ENCODE measurements at regions not wholly inside any gene's neighbourhood (a gene's known extent, or its start where the extent isn't known, plus 50 kb on each side); places are given as distances from the start of the nearest gene placed in this dataset.

DNA sequence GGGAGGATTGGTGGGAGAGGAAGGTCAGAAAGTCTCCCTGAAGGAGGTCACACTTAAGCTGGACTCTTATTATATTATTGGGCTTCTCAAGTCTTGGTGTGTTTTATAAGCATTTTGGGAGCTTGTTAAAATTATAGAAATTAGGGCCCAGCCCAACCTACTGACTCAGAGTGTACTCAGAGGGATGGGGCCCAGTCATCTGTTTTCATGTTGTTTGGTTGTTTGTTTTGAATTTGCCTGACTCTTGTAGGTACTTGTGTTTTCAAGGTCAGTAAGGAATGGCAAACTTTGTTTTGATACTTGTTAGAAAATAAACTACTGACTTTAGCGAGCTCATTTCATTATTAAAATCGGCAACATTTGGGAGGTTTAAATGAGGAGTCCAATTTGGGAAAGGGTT lies 152.0 kb downstream of the INSIG2 start:
- Histone ChIP-seq H3K4me3 (ENCODE audit: low read depth in 1 of 2, low read length in 2 of 2) (no peak overlapping the region), H3K27ac (ENCODE audit: low read depth in 2 of 2, low read length in 1 of 2) (no peak overlapping the region), H3K27me3 (ENCODE audit: control insufficient read depth in 1 of 2, insufficient read depth in 2 of 2, low read length in 2 of 2) (no peaks in the 10 kb centered on the region), H3K9me3 (ENCODE audit: control insufficient read depth in 2 of 2, insufficient read depth in 1 of 2, low read depth in 1 of 2, low read length in 1 of 2) (no peaks in the 10 kb centered on the region), H3K36me3 (ENCODE audit: control insufficient read depth in 2 of 2, insufficient read depth in 2 of 2, low read length in 1 of 2) (no peaks in the 10 kb centered on the region), H3K4me1 (ENCODE audit: control insufficient read depth in 2 of 2, insufficient read depth in 2 of 2, low read length in 1 of 2) (no peaks in the 10 kb centered on the region)
- WGBS, 2 donors = 88 to 93% methylated on average over 2 of the region's 2 CpGs

DNA sequence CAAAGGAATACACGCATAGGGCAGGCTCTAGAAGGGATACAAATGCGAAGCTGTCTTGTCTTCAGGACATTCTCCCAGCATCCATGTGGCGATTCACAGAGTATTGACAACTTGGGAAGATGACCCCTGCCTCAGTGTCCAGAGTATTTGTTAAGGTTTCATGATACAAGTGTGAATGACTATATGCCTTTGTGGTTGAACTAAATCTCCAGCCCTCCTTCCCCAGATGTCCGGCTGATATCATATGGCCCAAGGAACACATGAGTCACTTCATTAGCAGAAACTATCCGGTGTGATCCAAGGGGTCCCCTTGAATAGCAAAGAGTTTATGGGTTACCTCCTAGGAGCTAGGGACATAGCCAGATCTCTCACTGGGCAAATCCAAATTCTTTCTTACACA lies 151.0 kb downstream of the INSIG2 start:
- Histone ChIP-seq H3K9me3 (ENCODE audit: control insufficient read depth in 2 of 2, insufficient read depth in 1 of 2, low read depth in 1 of 2, low read length in 1 of 2) (no peaks in the 10 kb centered on the region), H3K27ac (ENCODE audit: low read depth in 2 of 2, low read length in 1 of 2) (no peak overlapping the region), H3K36me3 (ENCODE audit: control insufficient read depth in 2 of 2, insufficient read depth in 2 of 2, low read length in 1 of 2) (no peaks in the 10 kb centered on the region), H3K4me3 (ENCODE audit: low read depth in 1 of 2, low read length in 2 of 2) (no peak overlapping the region), H3K27me3 (ENCODE audit: control insufficient read depth in 1 of 2, insufficient read depth in 2 of 2, low read length in 2 of 2) (no peaks in the 10 kb centered on the region), H3K4me1 (ENCODE audit: control insufficient read depth in 2 of 2, insufficient read depth in 2 of 2, low read length in 1 of 2) (no peaks in the 10 kb centered on the region)
- WGBS, 2 donors = 91 to 94% methylated on average over 5 of the region's 5 CpGs

DNA sequence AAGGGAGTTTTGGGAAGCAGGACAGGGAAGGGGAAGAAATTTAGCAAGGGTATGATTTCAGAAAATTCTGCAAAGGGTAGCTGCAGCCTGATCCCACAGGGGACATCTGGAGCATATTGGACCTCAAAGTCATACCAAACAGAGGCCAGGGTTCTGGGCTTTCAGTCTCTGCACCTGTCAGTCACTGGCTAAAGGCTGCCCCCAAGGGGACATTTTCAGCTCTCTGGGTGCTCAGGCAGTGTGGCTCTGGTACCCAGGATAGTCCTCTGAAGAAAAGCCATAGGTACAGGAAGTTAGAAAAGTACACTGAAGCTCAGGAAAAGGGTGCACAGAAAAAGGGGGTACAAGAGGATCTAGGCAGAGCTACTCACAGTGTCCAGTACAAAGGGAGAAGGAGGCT lies 149.2 kb downstream of the INSIG2 start:
- H3K4me3 ChIP-seq (ENCODE audit: low read depth in 1 of 2, low read length in 2 of 2) = no peak overlapping the region
- H3K4me1 ChIP-seq (ENCODE audit: control insufficient read depth in 2 of 2, insufficient read depth in 2 of 2, low read length in 1 of 2) = no peaks in the 10 kb centered on the region
- no peaks in the 10 kb centered on the region for H3K36me3 ChIP-seq (ENCODE audit: control insufficient read depth in 2 of 2, insufficient read depth in 2 of 2, low read length in 1 of 2)
- no peaks in the 10 kb centered on the region for H3K9me3 ChIP-seq (ENCODE audit: control insufficient read depth in 2 of 2, insufficient read depth in 1 of 2, low read depth in 1 of 2, low read length in 1 of 2)
- no peak overlapping the region for H3K27ac ChIP-seq (ENCODE audit: low read depth in 2 of 2, low read length in 1 of 2)
- no peaks in the 10 kb centered on the region for H3K27me3 ChIP-seq (ENCODE audit: control insufficient read depth in 1 of 2, insufficient read depth in 2 of 2, low read length in 2 of 2)

DNA sequence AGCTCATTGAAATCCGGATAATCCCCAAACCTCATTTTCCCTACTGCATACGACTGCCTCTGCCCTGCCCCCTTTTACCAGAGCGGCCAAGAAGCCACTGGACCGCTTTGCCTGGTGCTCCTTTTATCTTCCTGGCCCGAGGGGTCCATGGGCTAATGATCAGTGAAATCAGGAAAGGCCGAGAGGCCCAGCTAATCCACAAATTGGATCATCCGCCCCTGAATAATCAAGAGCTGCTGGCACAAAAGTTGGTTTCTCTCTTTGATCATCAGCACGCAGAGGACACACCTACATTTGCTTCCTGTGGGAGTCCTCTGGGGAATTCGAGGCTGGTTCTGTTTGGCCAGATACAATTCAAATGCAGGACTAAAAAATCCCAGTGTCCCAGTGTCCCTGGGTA lies 144.5 kb downstream of the INSIG2 start:
- Histone ChIP-seq H3K27me3 (ENCODE audit: control insufficient read depth in 1 of 2, insufficient read depth in 2 of 2, low read length in 2 of 2) (no peaks in the 10 kb centered on the region), H3K36me3 (ENCODE audit: control insufficient read depth in 2 of 2, insufficient read depth in 2 of 2, low read length in 1 of 2) (no peaks in the 10 kb centered on the region), H3K9me3 (ENCODE audit: control insufficient read depth in 2 of 2, insufficient read depth in 1 of 2, low read depth in 1 of 2, low read length in 1 of 2) (no peaks in the 10 kb centered on the region), H3K4me1 (ENCODE audit: control insufficient read depth in 2 of 2, insufficient read depth in 2 of 2, low read length in 1 of 2) (no peaks in the 10 kb centered on the region), H3K4me3 (ENCODE audit: low read depth in 1 of 2, low read length in 2 of 2) (no peak overlapping the region), H3K27ac (ENCODE audit: low read depth in 2 of 2, low read length in 1 of 2) (no peak overlapping the region)
- 42 to 50% methylated on average over 9 of the region's 9 CpGs for WGBS, 2 donors

DNA sequence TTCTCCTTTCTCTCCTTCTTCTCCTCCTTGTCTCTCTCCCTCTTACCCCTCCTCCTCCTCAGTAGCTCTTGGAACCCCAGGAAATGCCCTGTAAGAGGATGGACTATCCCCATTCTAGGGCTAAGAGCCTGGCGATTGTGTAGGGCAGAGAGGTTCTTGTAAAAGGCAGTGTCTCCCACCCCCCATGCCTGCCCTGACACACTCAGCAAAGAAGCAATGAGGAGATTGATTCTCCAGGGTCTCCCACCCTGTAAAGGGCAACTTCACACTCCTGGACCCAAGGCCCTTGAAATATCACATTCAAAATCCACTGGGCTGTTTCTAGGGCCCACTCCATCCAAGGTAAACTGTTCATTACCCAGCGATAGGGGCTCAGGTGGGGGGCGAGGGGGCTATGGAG lies 144.1 kb downstream of the INSIG2 start:
- H3K36me3 ChIP-seq (ENCODE audit: control insufficient read depth in 2 of 2, insufficient read depth in 2 of 2, low read length in 1 of 2) = no peaks in the 10 kb centered on the region
- no peaks in the 10 kb centered on the region for H3K4me1 ChIP-seq (ENCODE audit: control insufficient read depth in 2 of 2, insufficient read depth in 2 of 2, low read length in 1 of 2)
- no peak overlapping the region for H3K4me3 ChIP-seq (ENCODE audit: low read depth in 1 of 2, low read length in 2 of 2)
- H3K27ac ChIP-seq (ENCODE audit: low read depth in 2 of 2, low read length in 1 of 2) = no peak overlapping the region
- H3K27me3 ChIP-seq (ENCODE audit: control insufficient read depth in 1 of 2, insufficient read depth in 2 of 2, low read length in 2 of 2) = no peaks in the 10 kb centered on the region
- 63 to 74% methylated on average over 3 of the region's 3 CpGs for WGBS, 2 donors
- H3K9me3 ChIP-seq (ENCODE audit: control insufficient read depth in 2 of 2, insufficient read depth in 1 of 2, low read depth in 1 of 2, low read length in 1 of 2) = no peaks in the 10 kb centered on the region

DNA sequence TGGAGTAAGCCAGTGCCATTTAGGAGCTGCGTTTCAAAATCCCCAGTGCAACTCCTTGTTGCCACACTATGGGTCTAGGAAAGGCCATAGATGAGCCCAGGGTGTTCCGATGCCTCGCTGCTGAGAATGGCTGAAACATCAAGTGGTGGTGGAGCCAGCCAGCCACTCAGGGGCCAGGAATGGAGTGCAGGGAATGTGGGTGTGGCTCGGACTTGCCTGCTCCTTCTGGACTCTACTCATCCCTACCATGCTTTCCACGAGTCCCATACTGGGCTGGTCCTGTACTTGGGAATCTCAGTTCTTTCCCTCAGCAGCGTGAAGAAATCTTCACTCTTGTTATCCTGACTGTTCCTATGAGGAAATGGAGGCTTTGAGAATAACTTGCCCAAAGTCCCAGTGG lies 143.5 kb downstream of the INSIG2 start:
- Histone ChIP-seq H3K36me3 (ENCODE audit: control insufficient read depth in 2 of 2, insufficient read depth in 2 of 2, low read length in 1 of 2) (no peaks in the 10 kb centered on the region), H3K27ac (ENCODE audit: low read depth in 2 of 2, low read length in 1 of 2) (no peak overlapping the region), H3K4me1 (ENCODE audit: control insufficient read depth in 2 of 2, insufficient read depth in 2 of 2, low read length in 1 of 2) (no peaks in the 10 kb centered on the region), H3K9me3 (ENCODE audit: control insufficient read depth in 2 of 2, insufficient read depth in 1 of 2, low read depth in 1 of 2, low read length in 1 of 2) (no peaks in the 10 kb centered on the region), H3K4me3 (ENCODE audit: low read depth in 1 of 2, low read length in 2 of 2) (no peak overlapping the region), H3K27me3 (ENCODE audit: control insufficient read depth in 1 of 2, insufficient read depth in 2 of 2, low read length in 2 of 2) (no peaks in the 10 kb centered on the region)
- WGBS, 2 donors = 73 to 81% methylated on average over 6 of the region's 6 CpGs

DNA sequence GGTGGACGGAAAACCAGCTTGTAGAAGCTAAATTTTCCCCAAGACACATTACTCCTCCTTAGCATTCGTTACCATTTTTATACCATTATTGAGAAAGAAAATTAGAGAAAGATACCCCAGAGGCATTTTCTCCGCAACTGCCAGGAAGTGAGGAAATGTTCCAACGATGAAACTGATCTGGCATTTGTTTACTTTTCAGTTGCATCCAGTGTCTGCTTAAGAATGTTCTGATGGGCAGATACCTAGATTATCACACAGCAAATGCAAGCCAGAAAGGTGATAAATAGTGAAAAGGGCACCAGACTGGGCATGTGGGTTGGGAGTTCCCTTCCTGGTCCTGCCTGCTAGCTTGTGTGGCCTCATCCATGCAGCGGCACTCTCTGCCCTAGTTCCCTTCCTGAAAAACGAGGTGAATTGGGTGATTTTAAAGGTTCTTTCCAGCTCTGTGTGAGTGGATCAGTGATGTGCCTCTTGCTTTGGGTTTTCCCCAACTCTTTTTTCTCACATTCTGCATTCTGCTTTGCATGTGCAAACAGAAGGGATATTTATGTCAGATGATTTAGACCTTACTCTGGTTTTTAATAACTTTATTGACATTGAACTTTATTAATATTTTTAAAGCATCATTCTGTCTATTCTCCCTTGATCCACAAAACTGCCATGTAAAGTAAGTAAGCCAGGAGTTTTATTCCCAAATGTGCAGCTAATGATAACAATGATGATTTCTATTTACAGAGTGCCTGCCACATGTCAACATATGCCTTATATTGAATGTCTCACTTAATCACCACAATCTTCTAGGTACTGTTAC lies 139.6 kb downstream of the INSIG2 start:
- H3K27ac ChIP-seq (ENCODE audit: low read depth in 2 of 2, low read length in 1 of 2) = no peak overlapping the region
- H3K4me1 ChIP-seq (ENCODE audit: control insufficient read depth in 2 of 2, insufficient read depth in 2 of 2, low read length in 1 of 2) = peaks cover 0 to 6% of the 10 kb centered on the region in 2 donors
- H3K36me3 ChIP-seq (ENCODE audit: control insufficient read depth in 2 of 2, insufficient read depth in 2 of 2, low read length in 1 of 2) = no peaks in the 10 kb centered on the region
- H3K27me3 ChIP-seq (ENCODE audit: control insufficient read depth in 1 of 2, insufficient read depth in 2 of 2, low read length in 2 of 2) = peaks cover 10 to 24% of the 10 kb centered on the region in 2 donors
- peaks cover 0 to 3% of the 10 kb centered on the region in 2 donors for H3K9me3 ChIP-seq (ENCODE audit: control insufficient read depth in 2 of 2, insufficient read depth in 1 of 2, low read depth in 1 of 2, low read length in 1 of 2)
- H3K4me3 ChIP-seq (ENCODE audit: low read depth in 1 of 2, low read length in 2 of 2) = no peak overlapping the region
- WGBS, 2 donors = 47 to 53% methylated on average over 6 of the region's 6 CpGs

DNA sequence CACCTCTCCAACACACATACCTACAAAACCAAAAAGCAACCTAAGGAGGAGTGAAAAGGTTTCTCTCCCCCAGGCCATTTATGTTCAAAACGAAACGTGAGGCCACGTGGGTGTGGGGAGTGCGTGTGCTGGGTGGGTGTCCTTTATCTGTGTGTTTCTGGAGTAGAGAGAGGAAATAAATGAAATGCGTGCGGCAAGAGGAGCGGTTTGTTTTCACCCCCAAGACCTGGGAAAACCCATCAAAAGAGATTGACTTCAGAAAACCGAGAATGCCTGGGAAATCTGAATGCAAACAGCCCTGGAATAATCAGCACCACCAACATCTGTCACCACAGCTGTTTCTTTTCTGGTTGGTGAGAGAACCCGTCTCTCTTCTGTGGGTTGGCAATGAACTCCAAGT lies 137.4 kb downstream of the INSIG2 start:
- H3K27ac ChIP-seq (ENCODE audit: low read depth in 2 of 2, low read length in 1 of 2) = no peak overlapping the region
- H3K4me3 ChIP-seq (ENCODE audit: low read depth in 1 of 2, low read length in 2 of 2) = no peak overlapping the region
- H3K36me3 ChIP-seq (ENCODE audit: control insufficient read depth in 2 of 2, insufficient read depth in 2 of 2, low read length in 1 of 2) = no peaks in the 10 kb centered on the region
- H3K4me1 ChIP-seq (ENCODE audit: control insufficient read depth in 2 of 2, insufficient read depth in 2 of 2, low read length in 1 of 2) = peaks cover 0 to 6% of the 10 kb centered on the region in 2 donors
- H3K27me3 ChIP-seq (ENCODE audit: control insufficient read depth in 1 of 2, insufficient read depth in 2 of 2, low read length in 2 of 2) = peaks cover 10 to 24% of the 10 kb centered on the region in 2 donors
- peaks cover 0 to 3% of the 10 kb centered on the region in 2 donors for H3K9me3 ChIP-seq (ENCODE audit: control insufficient read depth in 2 of 2, insufficient read depth in 1 of 2, low read depth in 1 of 2, low read length in 1 of 2)
- WGBS, 2 donors = 44 to 48% methylated on average over 9 of the region's 9 CpGs

DNA sequence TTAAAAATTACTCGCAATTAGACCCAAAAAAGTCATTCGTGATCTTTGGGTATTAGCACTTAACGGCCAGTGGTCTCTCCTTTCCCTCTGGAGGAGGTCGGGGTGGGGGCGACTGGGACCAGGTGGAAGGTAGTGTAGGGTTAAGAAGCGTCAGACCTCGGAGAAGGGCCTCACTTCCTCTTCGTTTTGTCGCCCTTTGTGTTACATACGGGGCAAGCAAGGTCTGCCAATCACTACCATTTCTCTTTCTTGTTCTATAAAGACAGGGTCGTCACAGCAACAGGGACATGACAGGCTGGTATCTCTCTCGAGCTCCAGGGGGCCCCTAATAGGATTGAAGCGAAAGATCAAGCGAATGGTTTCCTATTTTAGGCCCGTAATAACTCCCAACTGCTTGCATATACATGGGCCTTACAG lies 136.6 kb downstream of the INSIG2 start:
- Histone ChIP-seq H3K27me3 (ENCODE audit: control insufficient read depth in 1 of 2, insufficient read depth in 2 of 2, low read length in 2 of 2) (peaks cover 10 to 24% of the 10 kb centered on the region in 2 donors), H3K4me3 (ENCODE audit: low read depth in 1 of 2, low read length in 2 of 2) (peak overlapping the region in 1 of 2 donors; percentile 52), H3K9me3 (ENCODE audit: control insufficient read depth in 2 of 2, insufficient read depth in 1 of 2, low read depth in 1 of 2, low read length in 1 of 2) (peaks cover 0 to 3% of the 10 kb centered on the region in 2 donors), H3K36me3 (ENCODE audit: control insufficient read depth in 2 of 2, insufficient read depth in 2 of 2, low read length in 1 of 2) (no peaks in the 10 kb centered on the region), H3K4me1 (ENCODE audit: control insufficient read depth in 2 of 2, insufficient read depth in 2 of 2, low read length in 1 of 2) (peaks cover 0 to 6% of the 10 kb centered on the region in 2 donors), H3K27ac (ENCODE audit: low read depth in 2 of 2, low read length in 1 of 2) (no peak overlapping the region)
- WGBS, 2 donors = 50 to 54% methylated on average over 15 of the region's 15 CpGs
